AG04449 (cell line): ENCODE measurements at regions not wholly inside any gene's neighbourhood (a gene's known extent, or its start where the extent isn't known, plus 50 kb on each side); places are given as distances from the start of the nearest gene placed in this dataset.

ENCODE experiments used
- CTCF ChIA-PET: fragments of 350-600 bp; formaldehyde crosslinking; extraction: SDS; loops from one replicate; lab custom pipeline; 2021; ENCODE audit warnings: antibody characterized with exemption; lab: Yijun Ruan, JAX
- POLR2A ChIA-PET: fragments of 400-600, 350-600 bp; formaldehyde crosslinking; extraction: SDS; loops from one replicate; lab custom pipeline; 2020; ENCODE audit warnings: antibody characterized with exemption, inconsistent platforms; lab: Yijun Ruan, JAX
- DNase-seq: peaks from one replicate; pipeline ENCODE4 v3.0.0-alpha.2; 2010; ENCODE audit warnings: low read depth, low spot score
- H3K4me3 ChIP-seq: 2 replicates; pipeline ENCODE4 v1.5.1; 2011; ENCODE audit warnings: low read depth, mild to moderate bottlenecking, control low read depth, low read length
- CTCF ChIP-seq: IDR thresholded peaks from one replicate; pipeline ENCODE4 v1.5.1; 2011; ENCODE audit warnings: mild to moderate bottlenecking, moderate library complexity, low read length, control low read depth, inconsistent platforms; ENCODE audit not compliant: insufficient read depth; ENCODE audit errors: missing control alignments

- no peak for TF ChIP-seq CTCF
- POLR2A ChIA-PET = no interaction called here
- DNase-seq = no peak
- CTCF ChIA-PET = no interaction called here
- no peak overlapping the region for H3K4me3 ChIP-seq
Measured at GRCh38 chr7:1364906-1365570, 94.2 kb downstream of the MICALL2 start.

GRCh38 chr7:1365846-1366245, 93.4 kb downstream of the MICALL2 start:
- POLR2A ChIA-PET = no interaction called here
- no peak overlapping the region for H3K4me3 ChIP-seq
- CTCF ChIA-PET = no interaction called here
- TF ChIP-seq CTCF = no peak
- no peak for DNase-seq

DNA sequence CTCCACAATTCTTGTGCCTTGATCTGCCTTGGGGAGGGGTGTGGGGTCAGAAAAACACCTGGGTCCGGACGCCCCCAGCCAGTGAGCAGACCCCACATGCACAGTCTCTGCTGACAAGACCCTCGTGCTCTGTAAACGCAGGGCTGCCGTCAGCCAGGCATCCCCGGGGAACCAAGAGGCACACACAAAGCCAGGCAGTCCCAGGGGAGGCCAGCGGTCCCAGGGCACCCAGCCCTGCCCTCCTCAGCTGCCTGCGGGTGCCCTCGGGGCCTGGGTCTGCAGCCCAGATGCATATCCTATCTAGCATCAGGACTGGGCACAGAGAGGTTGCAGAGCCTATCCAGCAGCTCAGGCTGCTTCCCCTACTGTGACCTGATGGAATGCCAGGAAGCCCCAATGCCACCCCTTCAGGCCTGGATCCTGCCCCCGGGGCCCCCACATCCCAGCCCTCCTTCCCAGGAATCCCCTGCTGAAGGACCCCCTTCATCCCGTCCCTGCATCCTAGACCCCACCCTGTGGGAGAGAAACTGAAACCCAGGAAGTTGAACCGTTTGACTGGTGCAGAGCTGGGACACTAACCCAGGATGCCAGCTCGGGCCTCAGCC, 92.4 kb downstream of the MICALL2 start:
- no peak for TF ChIP-seq CTCF
- DNase-seq = no peak
- no peak overlapping the region for H3K4me3 ChIP-seq
- ChIA-PET POLR2A (no interaction called here), CTCF (no interaction called here)

- no peak overlapping the region for H3K4me3 ChIP-seq
- ChIA-PET POLR2A (no interaction called here), CTCF (no interaction called here)
- TF ChIP-seq CTCF = no peak
- no peak for DNase-seq
Measured at GRCh38 chr7:1367501-1368183, 91.6 kb downstream of the MICALL2 start.

DNA sequence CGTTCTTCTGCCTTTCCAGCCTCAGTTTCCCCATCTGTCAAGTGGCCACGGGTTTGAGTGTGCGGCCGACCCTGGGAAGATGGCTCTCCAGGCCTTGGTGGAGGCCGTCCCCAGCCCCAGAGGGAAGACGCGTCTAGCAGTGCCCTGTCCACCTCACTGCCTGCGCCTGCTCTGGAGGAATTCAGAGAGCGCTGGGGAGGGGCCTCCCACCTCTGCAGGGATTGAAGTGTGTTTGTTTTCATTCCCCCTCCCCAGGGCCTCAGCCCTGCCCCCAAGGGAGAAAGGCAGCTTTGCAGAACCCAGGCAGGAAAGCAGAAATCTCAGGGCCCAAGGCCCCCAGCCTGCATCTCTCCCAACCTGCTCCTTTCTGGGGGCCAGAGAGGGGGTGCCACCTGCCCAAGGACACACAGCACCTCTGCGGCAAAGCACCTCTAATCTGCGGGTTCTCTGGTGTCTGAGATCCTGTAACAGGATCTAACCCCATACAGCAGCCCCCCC, 91.0 kb downstream of the MICALL2 start:
- ChIA-PET CTCF (interaction anchor here (1.3 kb wide), 1 partner anchor 32 kb away, joined by 3 read pairs; no protein-coding TSS in a partner anchor), POLR2A (no interaction called here)
- no peak for TF ChIP-seq CTCF
- H3K4me3 ChIP-seq = no peak overlapping the region
- DNase-seq = no peak
